ENCODE measurements at regions not wholly inside any gene's neighbourhood (a gene's known extent, or its start where the extent isn't known, plus 50 kb on each side); places are given as distances from the start of the nearest gene placed in this dataset.

DNA sequence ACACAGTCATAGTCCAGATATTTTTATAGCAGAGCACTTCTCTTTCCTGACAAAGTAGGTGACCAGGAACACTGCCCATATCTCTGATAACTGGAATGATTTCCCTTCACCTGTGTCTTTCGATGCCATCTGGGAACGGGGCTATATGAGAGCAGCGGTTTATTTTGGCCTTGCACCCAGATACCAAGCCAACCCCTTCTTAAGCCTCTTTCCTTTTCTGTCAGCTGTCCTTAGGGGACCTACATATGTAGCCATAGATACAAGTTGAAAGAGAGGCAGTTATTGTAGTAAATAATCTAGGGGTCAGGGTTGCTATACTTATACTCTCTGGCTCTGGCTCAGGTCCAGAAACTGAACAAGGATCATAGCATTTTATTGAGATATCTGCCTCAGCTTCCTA is 128.8 kb downstream of the NHLRC3 start:
- TF ChIP-seq, protein P1, sequence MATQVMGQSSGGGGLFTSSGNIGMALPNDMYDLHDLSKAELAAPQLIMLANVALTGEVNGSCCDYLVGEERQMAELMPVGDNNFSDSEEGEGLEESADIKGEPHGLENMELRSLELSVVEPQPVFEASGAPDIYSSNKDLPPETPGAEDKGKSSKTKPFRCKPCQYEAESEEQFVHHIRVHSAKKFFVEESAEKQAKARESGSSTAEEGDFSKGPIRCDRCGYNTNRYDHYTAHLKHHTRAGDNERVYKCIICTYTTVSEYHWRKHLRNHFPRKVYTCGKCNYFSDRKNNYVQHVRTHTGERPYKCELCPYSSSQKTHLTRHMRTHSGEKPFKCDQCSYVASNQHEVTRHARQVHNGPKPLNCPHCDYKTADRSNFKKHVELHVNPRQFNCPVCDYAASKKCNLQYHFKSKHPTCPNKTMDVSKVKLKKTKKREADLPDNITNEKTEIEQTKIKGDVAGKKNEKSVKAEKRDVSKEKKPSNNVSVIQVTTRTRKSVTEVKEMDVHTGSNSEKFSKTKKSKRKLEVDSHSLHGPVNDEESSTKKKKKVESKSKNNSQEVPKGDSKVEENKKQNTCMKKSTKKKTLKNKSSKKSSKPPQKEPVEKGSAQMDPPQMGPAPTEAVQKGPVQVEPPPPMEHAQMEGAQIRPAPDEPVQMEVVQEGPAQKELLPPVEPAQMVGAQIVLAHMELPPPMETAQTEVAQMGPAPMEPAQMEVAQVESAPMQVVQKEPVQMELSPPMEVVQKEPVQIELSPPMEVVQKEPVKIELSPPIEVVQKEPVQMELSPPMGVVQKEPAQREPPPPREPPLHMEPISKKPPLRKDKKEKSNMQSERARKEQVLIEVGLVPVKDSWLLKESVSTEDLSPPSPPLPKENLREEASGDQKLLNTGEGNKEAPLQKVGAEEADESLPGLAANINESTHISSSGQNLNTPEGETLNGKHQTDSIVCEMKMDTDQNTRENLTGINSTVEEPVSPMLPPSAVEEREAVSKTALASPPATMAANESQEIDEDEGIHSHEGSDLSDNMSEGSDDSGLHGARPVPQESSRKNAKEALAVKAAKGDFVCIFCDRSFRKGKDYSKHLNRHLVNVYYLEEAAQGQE (IDR thresholded peaks at IDR 0.05; ENCODE audit: insufficient read depth in 1 of 2, low read depth in 2 of 2, low read length in 2 of 2), result no peak
- no peak for TF ChIP-seq POLR2AphosphoS5 (IDR thresholded peaks at IDR 0.05; ENCODE audit: low read depth, low read length)
- TF ChIP-seq FOXP2 (optimal IDR thresholded peaks at IDR 0.05; ENCODE audit: borderline replicate concordance, extremely low read depth, extremely low read length, insufficient read depth), result no peak
